Type B pancreatic cell (in vitro differentiated cells): ENCODE measurements at regions not wholly inside any gene's neighbourhood (a gene's known extent, or its start where the extent isn't known, plus 50 kb on each side); places are given as distances from the start of the nearest gene placed in this dataset.

Experiments
- DNase-seq: peaks from one replicate; pipeline ENCODE4 v3.0.0; 2021; ENCODE audit warnings: mixed read lengths; ENCODE audit not compliant: unreplicated experiment; ENCODE audit errors: extremely low spot score
- H3K27ac Mint-ChIP-seq: 2 replicates; pipeline ENCODE4 v1.8.0; 2021; ENCODE audit warnings: mild to moderate bottlenecking, mixed read lengths
- H3K27me3 Mint-ChIP-seq: 2 replicates; pipeline ENCODE4 v1.8.0; 2021; ENCODE audit warnings: mixed read lengths
- H3K36me3 Mint-ChIP-seq: 2 replicates; pipeline ENCODE4 v1.8.0; 2021; ENCODE audit warnings: mixed read lengths
- H3K4me1 Mint-ChIP-seq: one replicate; pipeline ENCODE4 v1.8.0; 2021; ENCODE audit warnings: mixed read lengths; ENCODE audit not compliant: unreplicated experiment
- H3K4me3 Mint-ChIP-seq: 2 replicates; pipeline ENCODE4 v1.8.0; 2021; ENCODE audit warnings: mild to moderate bottlenecking, mixed read lengths
- H3K9me3 Mint-ChIP-seq: 2 replicates; pipeline ENCODE4 v1.8.0; 2021; ENCODE audit warnings: mixed read lengths
- TF ChIP-seq, protein P1 (sequence below): fragments of 200-600 bp; sonication (generic); conservative IDR thresholded peaks from 2 replicates; pipeline ENCODE4 v1.5.0; 2021; ENCODE audit warnings: antibody characterized with exemption, mild to moderate bottlenecking

DNA sequence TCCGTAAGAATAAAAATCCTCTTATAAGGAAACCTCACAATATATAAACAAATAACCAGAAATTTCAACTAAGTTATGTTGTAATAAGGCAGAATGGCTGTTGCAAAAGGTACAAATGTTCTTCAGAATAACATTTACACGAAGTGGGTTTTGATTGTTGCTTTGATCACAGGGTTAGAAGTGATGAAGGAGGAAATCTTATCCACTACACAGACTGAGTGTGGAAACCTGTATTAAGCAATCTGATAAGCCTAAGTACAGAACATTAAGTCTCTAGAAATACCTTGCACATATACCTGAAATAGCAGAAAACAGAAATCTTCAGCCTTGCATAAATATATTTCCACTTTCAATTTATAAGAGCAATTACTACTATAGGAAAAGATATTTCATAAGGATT is 251.9 kb downstream of the ETV1 start:
- Mint-ChIP-seq H3K4me1 (peaks cover 4% of the 10 kb centered on the region), H3K9me3 (no peaks in the 10 kb centered on the region), H3K4me3 (no peak overlapping the region), H3K36me3 (no peaks in the 10 kb centered on the region), H3K27me3 (no peaks in the 10 kb centered on the region), H3K27ac (no peak overlapping the region)
- TF ChIP-seq, protein P1, sequence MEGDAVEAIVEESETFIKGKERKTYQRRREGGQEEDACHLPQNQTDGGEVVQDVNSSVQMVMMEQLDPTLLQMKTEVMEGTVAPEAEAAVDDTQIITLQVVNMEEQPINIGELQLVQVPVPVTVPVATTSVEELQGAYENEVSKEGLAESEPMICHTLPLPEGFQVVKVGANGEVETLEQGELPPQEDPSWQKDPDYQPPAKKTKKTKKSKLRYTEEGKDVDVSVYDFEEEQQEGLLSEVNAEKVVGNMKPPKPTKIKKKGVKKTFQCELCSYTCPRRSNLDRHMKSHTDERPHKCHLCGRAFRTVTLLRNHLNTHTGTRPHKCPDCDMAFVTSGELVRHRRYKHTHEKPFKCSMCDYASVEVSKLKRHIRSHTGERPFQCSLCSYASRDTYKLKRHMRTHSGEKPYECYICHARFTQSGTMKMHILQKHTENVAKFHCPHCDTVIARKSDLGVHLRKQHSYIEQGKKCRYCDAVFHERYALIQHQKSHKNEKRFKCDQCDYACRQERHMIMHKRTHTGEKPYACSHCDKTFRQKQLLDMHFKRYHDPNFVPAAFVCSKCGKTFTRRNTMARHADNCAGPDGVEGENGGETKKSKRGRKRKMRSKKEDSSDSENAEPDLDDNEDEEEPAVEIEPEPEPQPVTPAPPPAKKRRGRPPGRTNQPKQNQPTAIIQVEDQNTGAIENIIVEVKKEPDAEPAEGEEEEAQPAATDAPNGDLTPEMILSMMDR: no peak
- DNase-seq: no peak

DNA sequence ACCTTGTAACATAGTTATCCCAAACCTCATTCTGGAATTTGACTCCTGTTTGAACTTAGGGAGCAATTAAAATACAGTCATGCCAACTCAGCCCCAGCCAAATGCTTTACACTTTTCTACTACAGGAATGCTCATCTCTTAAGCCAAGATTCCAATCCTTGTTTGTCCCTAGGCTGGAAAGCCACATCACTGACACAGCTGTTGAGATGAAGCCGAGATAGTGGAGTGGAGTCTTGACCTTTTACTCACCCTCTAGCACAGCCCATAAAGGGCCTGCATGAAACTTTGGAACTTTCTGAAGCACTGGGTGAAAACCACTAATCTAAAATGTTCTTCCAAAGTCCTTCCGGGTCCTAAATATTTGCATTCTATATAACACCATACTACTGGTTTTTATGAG is 247.3 kb downstream of the ETV1 start:
- no peak for DNase-seq
- H3K9me3 Mint-ChIP-seq: no peaks in the 10 kb centered on the region
- TF ChIP-seq, protein P1: no peak
- H3K4me1 Mint-ChIP-seq: peaks cover 4% of the 10 kb centered on the region
- no peak overlapping the region for H3K4me3 Mint-ChIP-seq
- H3K27me3 Mint-ChIP-seq: no peaks in the 10 kb centered on the region
- H3K27ac Mint-ChIP-seq: no peak overlapping the region
- no peaks in the 10 kb centered on the region for H3K36me3 Mint-ChIP-seq

DNA sequence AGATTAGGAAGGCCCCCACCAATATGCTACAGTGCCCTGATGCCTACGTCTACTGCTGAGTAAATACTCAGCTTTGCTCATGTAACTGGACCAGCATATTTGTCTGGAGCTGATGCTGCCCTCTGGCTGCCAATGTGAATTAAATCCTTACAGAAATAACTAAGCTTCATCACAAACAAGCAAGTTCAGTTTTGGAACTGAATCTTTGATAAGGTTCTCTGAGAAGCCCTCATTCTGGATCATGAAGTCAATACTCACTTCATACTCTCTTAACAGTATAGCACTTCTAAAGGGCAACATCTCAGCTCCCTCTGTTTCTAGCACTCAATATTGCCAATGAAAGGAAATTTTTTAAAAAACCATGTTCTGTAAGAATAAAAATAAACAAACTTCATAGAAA is 246.7 kb downstream of the ETV1 start:
- H3K27me3 Mint-ChIP-seq: no peaks in the 10 kb centered on the region
- no peaks in the 10 kb centered on the region for H3K9me3 Mint-ChIP-seq
- H3K4me1 Mint-ChIP-seq: peaks cover 4% of the 10 kb centered on the region
- no peak overlapping the region for H3K4me3 Mint-ChIP-seq
- no peaks in the 10 kb centered on the region for H3K36me3 Mint-ChIP-seq
- no peak for DNase-seq
- no peak overlapping the region for H3K27ac Mint-ChIP-seq
- TF ChIP-seq, protein P1: peak; percentile 67

DNA sequence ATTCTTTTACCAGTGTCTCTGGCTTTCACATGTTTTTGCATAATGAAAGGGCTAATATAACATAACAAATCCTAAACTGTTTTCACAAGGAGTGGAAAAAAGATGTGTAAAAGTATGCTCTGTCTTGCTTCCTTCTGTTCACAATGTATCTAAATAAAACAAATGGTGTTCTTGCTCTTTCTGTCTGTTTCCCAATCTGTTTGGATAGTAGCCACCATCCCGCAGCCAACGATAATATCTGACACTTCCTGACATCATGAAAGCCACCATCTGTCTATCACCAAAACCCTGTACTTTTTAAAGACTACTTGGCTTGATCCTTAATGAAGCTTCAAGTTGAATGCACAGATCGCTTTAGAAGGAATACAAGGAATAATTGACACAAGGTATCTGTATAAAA is 246.2 kb downstream of the ETV1 start:
- Mint-ChIP-seq H3K27me3 (no peaks in the 10 kb centered on the region), H3K4me1 (peaks cover 4% of the 10 kb centered on the region), H3K36me3 (no peaks in the 10 kb centered on the region), H3K4me3 (no peak overlapping the region), H3K9me3 (no peaks in the 10 kb centered on the region), H3K27ac (no peak overlapping the region)
- TF ChIP-seq, protein P1: no peak
- no peak for DNase-seq

DNA sequence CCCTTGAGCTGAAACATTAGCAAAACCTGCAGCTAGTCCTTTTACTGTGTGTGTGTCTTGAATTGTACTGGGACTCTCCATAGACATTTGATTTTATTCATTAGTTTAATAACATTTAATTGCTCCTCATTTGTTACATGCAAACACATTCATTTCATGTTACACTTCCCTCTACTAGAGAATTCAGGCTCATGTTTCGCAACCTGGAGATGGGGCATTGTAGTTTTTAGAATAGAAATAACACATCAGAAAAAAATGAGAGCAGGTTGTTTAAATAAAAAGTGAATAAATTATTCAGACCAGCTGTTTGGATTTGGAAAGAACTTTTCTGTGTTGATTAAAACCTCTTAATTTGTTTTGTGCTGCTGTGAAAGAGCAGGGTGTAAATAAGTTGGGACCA is 243.9 kb downstream of the ETV1 start:
- Mint-ChIP-seq H3K27ac (no peak overlapping the region), H3K4me1 (peaks cover 10% of the 10 kb centered on the region), H3K4me3 (no peak overlapping the region), H3K27me3 (no peaks in the 10 kb centered on the region), H3K9me3 (no peaks in the 10 kb centered on the region), H3K36me3 (no peaks in the 10 kb centered on the region)
- TF ChIP-seq, protein P1: no peak
- no peak for DNase-seq

DNA sequence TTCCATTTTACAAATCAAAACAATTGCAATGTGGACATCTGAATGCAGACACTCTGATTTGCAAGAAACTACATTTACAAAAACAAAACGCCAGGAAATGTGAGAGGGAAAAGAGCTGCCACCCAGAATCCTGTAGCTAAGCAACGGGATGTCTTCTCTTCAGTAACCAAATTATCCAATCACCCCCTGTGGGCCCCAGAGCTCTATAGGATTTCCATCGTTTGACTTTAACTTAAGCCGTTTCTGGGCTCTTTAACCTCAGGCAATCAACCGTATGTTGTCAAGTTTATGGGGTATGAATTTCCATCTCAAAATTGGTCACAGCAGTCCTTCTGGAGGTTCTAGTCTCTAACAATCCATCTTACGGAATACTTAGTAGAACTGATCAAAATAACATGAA is 240.5 kb downstream of the ETV1 start:
- H3K4me1 Mint-ChIP-seq: peaks cover 7% of the 10 kb centered on the region
- TF ChIP-seq, protein P1: no peak
- no peak overlapping the region for H3K27ac Mint-ChIP-seq
- no peaks in the 10 kb centered on the region for H3K36me3 Mint-ChIP-seq
- H3K27me3 Mint-ChIP-seq: no peaks in the 10 kb centered on the region
- no peak overlapping the region for H3K4me3 Mint-ChIP-seq
- no peaks in the 10 kb centered on the region for H3K9me3 Mint-ChIP-seq
- DNase-seq: no peak
